ENCODE measurements at regions not wholly inside any gene's neighbourhood (a gene's known extent, or its start where the extent isn't known, plus 50 kb on each side); places are given as distances from the start of the nearest gene placed in this dataset.

DNA sequence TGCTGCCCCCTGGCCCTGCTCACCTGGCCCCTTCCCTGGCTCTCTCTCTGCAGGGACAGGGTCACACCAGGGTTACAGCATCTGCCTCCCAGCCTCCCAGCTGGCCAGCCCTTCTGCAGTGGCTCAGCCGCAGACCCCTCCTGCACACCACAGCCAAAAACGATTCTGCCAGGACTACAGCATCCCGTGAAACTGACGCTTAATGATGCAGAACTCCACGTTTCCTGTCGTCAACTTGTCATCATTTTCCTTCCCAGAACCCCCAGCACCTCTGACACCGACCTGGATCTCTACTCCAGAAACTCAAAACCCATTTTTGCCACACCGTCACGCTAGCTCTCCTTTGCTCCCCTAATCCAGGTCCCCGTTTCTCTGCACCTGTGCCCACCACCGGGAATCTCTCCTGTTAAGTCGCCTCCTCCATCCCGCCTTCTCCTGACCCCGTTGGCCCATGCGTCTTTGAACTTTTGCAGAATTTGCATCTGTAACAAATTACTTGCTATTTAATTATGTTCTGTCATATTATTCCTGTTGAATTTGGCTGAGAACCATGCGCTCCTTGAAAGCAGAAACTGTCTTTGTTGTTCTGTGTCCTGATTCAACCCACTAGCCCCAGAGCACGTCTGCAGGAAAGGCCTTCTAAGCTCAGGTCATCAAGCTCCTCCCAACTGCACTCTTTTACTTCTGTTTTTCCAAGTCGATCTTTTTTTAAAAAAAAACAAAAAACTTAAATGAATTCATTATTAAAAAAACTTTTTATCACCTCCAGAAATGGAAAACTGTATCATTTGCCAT lies 173.2 kb upstream of the COPS8 start:
- H3K4me3 ChIP-seq, result no peak overlapping the region
- no peak for DNase-seq (ENCODE audit: low read depth in 1 of 2, low spot score in 1 of 2)
- H3K27ac ChIP-seq, result no peak overlapping the region
- H3K9me3 ChIP-seq (ENCODE audit: low read depth), result no peaks in the 10 kb centered on the region
- TF ChIP-seq, protein P1, sequence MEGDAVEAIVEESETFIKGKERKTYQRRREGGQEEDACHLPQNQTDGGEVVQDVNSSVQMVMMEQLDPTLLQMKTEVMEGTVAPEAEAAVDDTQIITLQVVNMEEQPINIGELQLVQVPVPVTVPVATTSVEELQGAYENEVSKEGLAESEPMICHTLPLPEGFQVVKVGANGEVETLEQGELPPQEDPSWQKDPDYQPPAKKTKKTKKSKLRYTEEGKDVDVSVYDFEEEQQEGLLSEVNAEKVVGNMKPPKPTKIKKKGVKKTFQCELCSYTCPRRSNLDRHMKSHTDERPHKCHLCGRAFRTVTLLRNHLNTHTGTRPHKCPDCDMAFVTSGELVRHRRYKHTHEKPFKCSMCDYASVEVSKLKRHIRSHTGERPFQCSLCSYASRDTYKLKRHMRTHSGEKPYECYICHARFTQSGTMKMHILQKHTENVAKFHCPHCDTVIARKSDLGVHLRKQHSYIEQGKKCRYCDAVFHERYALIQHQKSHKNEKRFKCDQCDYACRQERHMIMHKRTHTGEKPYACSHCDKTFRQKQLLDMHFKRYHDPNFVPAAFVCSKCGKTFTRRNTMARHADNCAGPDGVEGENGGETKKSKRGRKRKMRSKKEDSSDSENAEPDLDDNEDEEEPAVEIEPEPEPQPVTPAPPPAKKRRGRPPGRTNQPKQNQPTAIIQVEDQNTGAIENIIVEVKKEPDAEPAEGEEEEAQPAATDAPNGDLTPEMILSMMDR (IDR thresholded peaks at IDR 0.05; ENCODE audit: low read depth, low read length), result no peak
- no peaks in the 10 kb centered on the region for H3K36me3 ChIP-seq
- H3K4me1 ChIP-seq (ENCODE audit: low read depth), result no peaks in the 10 kb centered on the region
- H3K27me3 ChIP-seq, result no peaks in the 10 kb centered on the region

DNA sequence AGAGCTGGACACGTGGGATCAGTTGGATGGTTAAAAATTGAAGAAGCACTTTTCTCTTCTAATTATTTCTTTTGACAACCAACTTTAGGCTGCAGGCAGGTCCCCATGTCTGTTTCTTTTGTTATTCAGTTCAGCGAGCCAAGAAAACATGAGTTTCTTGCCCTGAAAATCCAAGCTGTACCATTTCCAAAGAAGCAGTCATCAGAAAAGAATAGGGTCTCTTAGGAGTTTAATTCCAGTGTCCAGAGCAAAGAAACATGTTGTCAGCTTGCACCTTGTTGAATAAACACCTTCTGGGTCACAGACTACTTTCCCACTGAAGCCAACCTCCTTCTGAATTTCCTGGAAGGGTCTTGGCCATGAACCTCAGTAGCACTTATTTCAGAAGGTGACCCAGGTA lies 170.5 kb upstream of the COPS8 start:
- Histone ChIP-seq H3K4me1 (ENCODE audit: low read depth) (no peaks in the 10 kb centered on the region), H3K27me3 (no peaks in the 10 kb centered on the region), H3K27ac (no peak overlapping the region), H3K4me3 (no peak overlapping the region), H3K36me3 (no peaks in the 10 kb centered on the region), H3K9me3 (ENCODE audit: low read depth) (no peaks in the 10 kb centered on the region)
- TF ChIP-seq, protein P1 (IDR thresholded peaks at IDR 0.05; ENCODE audit: low read depth, low read length), result no peak
- DNase-seq (ENCODE audit: low read depth in 1 of 2, low spot score in 1 of 2), result no peak

DNA sequence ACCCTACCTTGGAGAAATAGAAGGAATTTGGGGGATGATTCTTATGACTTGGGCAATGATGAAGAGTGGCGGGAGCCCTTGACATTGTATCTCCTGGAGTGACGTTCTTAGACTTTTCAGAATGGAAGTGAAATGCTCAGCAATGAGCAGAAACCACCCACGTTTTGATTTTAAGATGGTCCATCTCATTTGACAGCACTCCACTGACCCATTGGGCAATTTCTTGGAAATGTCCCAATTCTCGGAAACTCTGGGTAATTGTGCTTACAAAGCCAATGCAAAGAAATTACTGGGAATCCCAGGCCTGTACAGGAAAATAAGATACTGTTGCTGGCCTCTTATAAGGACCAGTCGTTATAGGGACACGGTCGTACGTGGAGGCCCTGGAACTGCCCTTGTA lies 170.0 kb upstream of the COPS8 start:
- peak in 1 of 2 donors; percentile 21 for DNase-seq (ENCODE audit: low read depth in 1 of 2, low spot score in 1 of 2)
- Histone ChIP-seq H3K9me3 (ENCODE audit: low read depth) (no peaks in the 10 kb centered on the region), H3K4me1 (ENCODE audit: low read depth) (no peaks in the 10 kb centered on the region), H3K27ac (no peak overlapping the region), H3K36me3 (no peaks in the 10 kb centered on the region), H3K4me3 (no peak overlapping the region), H3K27me3 (no peaks in the 10 kb centered on the region)
- TF ChIP-seq, protein P1 (IDR thresholded peaks at IDR 0.05; ENCODE audit: low read depth, low read length), result no peak

DNA sequence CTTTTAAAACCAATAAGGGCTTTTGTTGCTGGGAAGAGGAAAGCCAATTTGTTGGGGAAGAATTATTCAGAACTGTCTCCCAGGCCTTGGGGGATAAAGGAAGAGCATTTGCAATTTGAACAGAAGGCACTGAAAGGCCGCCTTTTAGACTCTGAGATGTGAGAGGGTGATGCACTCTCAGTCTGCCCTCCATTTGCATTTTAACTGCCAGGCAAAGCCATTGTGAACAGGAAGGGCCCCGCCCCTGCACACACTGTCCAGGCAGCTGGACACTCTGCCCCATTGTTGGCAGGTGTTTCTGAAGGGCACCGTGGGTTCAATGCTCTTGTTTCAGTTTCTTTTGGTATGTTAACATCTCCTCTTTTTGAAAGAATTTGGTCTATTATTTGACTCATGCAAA lies 169.5 kb upstream of the COPS8 start:
- H3K4me3 ChIP-seq, result no peak overlapping the region
- TF ChIP-seq, protein P1 (IDR thresholded peaks at IDR 0.05; ENCODE audit: low read depth, low read length), result no peak
- DNase-seq (ENCODE audit: low read depth in 1 of 2, low spot score in 1 of 2), result no peak
- no peak overlapping the region for H3K27ac ChIP-seq
- no peaks in the 10 kb centered on the region for H3K27me3 ChIP-seq
- no peaks in the 10 kb centered on the region for H3K9me3 ChIP-seq (ENCODE audit: low read depth)
- H3K36me3 ChIP-seq, result no peaks in the 10 kb centered on the region
- no peaks in the 10 kb centered on the region for H3K4me1 ChIP-seq (ENCODE audit: low read depth)

DNA sequence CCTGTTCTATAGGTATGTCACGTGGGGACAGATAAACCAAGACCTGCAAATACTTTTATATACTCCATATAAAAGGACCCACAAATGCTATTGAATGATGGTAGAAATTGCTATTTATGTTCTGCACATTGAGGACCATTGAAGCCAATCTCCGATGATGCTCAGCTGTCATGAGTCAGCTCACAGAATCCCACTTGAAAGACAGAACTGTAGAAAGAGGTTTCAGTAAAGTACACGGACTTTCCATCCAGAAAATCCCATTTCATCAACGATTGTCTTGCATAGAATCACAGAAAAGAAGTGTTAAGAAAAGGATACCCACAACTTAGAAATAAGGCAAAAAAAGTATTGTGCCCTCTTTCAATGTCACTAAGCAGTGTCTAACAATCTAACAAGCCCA lies 169.0 kb upstream of the COPS8 start:
- H3K36me3 ChIP-seq, result no peaks in the 10 kb centered on the region
- no peak overlapping the region for H3K27ac ChIP-seq
- H3K4me1 ChIP-seq (ENCODE audit: low read depth), result no peaks in the 10 kb centered on the region
- no peak for DNase-seq (ENCODE audit: low read depth in 1 of 2, low spot score in 1 of 2)
- no peak overlapping the region for H3K4me3 ChIP-seq
- TF ChIP-seq, protein P1 (IDR thresholded peaks at IDR 0.05; ENCODE audit: low read depth, low read length), result no peak
- no peaks in the 10 kb centered on the region for H3K9me3 ChIP-seq (ENCODE audit: low read depth)
- no peaks in the 10 kb centered on the region for H3K27me3 ChIP-seq
